ENCODE measurements at regions not wholly inside any gene's neighbourhood (a gene's known extent, or its start where the extent isn't known, plus 50 kb on each side); places are given as distances from the start of the nearest gene placed in this dataset.
"Not testable (repeated sequence)": the region's sequence is repeated elsewhere in the genome, so short reads cannot be mapped to it uniquely, and the experiment has no call there.

DNA sequence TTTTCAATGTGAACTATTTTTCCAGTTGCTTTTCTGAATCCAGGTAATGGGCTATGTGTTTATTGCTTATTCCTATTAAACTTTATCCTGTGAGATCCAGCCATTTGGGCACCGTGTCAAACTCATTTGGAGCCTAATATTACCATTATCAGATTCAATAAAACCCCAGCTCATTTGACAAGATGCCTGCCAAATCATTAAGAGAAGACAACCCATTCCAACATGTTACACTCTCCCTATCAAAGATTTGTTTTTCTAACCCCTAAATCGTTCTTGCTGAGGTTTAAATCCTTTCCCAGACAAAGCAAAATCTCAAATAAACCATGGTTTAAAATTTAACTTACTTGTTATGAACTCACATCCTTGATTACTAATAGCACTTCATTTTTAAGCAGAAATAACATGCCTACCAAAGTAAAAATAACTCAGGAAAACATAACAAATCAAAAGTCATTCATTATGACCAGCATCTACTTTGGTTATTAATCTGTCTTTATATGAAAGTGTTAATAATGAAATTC, 130.0 kb upstream of the TCF21 start:
- DNase-seq = no peak

DNA sequence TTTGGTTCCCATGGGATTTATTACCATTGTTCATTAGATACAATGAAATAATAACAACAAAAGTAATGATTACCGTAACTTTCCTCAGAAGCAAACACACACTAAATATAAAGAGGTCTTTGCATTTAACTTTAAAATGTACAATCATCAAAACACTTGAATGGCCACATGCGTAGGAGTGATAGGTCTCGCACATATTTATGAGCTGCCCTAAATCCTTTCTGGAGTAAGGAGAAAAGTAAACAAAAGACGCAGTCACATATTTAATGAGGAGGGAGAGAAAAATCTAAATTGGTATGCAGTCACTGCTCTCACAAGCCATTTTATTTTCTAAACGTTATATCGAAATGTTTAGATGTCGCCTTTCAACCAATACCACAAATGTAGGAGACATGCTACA, 129.4 kb upstream of the TCF21 start:
- DNase-seq = no peak

DNA sequence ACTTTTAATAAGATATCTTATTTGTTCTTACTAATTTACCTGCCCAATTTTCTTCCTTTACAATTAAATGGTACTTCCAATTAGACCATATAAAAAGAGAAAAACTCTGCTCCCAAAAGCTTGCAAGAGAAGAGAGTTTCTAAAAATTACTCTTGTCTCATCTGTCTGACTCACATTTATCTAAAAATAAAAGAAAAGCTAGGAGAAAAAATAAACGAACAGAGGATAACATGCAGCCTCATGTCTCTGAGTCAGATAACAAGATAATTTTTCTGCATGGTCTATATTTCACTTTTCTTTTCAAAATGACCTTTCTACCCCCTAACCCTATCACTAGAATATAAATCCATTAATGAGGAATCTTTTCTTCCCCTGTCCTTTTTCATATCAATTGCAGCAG, 127.2 kb upstream of the TCF21 start:
- no peak for DNase-seq

DNA sequence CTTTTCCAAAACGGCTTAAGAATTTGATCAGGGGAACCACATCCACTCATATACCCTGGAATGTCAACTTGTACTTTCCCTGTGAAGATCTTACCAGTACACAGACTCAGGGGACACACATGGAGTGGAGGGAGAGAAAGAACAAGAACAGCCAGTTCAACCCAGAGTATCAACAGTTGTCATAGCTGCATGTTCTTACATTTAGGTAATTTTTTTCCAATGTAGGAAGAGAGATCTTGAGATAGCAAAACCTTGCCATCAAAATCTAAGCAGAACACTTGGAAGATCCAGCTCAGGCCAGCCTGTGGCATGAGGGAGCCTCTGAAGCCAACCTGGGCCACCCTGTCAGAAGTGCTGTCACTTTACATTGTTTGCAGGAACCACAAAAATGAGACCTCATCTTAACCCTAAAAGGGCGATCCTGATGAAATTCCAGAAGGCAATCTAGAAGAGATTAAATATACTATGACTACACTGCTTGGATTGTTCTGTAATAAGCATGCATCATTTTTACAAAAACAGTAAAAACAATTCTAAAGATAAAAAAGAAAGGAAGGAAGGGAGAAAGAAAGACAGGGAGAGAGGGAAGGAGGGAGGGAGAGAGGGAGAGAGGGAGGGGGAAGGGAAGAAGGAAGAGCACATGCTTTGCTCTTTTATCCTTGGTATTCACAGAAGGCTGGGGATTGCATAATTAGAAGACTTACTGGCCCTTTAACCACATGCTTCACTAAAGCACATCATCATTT, 124.7 kb upstream of the TCF21 start:
- DNase-seq = no peak

DNA sequence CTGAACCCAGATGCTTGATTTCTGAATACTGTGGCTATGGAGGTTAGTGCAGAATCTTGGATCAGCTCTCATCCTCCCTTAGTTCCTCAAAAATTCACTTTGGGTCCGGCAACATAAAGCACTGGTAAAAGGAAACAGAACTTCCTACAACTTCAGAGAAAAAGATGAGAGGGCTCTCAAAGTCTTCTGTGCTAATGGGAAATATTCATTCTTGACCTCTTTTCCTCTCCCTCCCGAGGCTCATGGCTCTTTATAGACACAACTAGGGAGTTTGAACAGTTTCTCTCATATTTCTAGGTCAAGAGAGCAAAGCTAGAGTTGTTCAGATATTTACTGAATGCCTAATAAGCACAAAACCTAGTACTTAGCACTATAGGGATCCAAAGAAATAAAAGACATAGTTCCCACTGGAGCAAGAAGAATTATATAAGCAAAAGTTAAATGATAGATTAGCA, 124.1 kb upstream of the TCF21 start:
- no peak for DNase-seq

DNA sequence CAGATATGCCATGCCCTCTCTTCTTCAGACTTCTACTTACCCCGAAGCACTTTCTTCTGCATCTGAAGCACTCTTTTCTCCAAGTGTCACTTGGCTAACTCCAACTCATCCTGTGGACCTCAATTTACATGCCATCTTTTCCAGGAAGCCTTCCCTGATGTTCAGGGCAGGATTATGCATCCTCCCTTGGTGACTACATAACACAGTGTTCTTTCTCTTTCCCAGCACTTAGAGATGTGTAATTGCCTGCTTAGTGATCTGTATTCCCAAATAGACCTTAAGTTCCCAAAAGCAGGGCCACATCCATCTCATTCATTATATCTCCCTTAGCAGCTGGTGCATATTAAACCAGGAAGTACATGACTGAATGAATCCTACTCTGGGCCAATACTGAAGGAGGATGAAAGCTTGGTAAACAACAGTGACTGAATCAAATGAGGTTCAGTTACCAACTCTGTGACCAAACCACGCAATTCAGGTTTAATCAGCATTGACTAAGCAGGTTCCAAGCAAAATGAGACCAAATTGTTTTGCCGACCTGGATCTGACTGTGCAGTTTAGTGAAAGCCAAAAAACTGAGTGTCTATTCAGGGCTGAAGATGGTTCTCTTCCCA, 121.4 kb upstream of the TCF21 start:
- no peak for DNase-seq

DNA sequence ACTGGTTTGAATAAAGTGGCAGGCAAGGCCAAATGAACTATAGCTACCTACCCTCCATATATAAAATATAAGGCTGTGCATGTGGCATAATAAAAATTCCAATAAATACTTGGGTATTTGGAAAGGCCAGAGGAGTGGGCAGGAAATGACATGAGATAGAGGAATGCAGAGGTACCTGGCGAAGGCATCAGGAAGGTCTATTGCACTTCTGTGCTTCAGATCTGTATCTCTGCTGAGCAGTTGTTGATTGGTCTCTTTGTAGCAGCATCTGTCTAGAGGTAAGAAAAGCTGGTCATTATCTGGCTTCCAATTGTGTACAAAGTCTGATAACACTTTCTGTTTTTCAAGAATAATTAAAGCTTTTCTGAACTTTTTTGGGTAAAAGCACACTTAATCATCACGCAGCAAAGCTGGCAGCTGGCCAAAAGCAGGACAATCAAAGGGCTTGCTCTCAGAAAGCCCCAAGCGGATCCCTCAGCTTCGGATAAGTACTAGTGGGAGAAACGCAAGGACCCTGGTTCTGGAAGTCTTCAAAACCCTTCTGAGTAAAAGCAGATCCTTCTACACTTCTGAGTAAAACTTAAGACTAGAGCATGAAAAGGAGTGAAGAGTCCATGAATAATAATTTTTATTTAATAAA, 120.1 kb upstream of the TCF21 start:
- no peak for DNase-seq

DNA sequence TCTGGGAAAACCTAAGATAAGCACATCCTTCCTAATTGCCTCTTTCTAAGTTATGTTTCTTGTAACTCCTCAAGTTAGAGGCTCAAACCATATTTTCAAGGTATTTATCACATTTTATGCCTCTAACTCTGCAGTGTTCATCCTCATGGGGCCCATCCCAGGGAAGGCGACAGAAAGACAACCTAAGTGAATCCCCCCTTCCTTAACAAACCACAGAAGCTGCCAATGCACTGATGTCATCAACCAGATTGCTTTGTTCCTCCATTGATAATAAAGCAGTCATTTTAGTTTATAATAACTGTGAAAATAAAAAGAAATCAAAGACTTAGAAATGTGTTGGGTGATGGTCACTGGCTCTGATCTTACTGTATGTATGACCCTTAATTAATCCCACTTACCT, 119.5 kb upstream of the TCF21 start:
- no peak for DNase-seq

DNA sequence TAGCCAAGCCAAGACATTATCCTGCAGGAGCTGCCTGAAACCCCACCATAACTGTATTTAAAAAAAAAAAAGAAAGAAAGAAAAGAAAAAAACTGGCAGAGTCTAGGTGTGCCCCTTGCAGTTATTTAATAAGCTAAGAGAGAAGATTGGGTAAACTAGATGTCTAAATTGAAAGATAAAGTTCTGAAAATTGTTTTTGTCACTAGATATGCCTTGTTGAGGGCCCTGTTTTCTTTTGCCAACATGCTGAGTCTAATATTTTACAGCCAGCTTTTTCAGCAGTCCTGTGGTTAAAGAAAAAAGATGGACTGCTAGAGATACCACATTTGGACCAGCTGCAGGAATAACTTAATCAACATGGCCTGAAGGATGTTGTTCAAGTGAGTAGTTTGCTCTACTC, 116.3 kb upstream of the TCF21 start:
- DNase-seq = no peak

DNA sequence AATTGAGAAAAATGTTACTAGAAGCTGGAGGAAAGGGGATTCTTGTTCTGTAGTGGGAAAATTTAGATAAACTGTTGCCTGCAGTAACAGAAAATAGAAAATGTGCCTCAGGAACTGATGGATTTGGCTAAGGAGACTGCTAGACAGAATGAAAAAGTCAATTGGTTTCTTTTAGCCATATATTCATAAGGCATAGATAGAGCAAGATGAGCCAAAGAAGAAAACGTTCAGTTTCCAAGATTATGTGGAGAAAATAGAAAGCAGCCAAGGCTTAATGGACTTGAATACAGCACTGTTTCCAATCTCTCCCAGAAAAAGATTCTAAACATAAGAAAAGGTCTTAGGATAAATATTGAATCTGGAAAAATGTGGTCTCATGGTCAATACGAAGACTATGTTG, 115.1 kb upstream of the TCF21 start:
- no peak for DNase-seq

DNA sequence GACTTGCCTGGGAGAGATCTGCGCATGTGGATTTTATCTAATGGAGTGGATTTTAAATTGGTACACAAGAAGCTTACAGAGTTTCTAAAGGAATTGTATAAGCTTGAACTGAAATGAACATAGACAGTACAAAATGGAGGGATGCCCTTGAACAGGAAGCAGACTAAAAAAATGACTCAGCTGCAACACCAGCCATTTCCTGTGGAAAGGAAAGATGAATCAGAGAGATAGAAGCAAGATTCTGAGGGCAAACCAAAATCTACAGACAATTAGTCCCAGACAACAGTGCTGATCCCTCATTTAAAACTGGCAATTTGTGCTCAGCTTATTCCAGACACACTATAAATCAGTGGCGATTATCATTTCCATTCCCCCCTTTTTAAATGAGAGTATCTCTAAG, 114.6 kb upstream of the TCF21 start:
- DNase-seq = no peak

DNA sequence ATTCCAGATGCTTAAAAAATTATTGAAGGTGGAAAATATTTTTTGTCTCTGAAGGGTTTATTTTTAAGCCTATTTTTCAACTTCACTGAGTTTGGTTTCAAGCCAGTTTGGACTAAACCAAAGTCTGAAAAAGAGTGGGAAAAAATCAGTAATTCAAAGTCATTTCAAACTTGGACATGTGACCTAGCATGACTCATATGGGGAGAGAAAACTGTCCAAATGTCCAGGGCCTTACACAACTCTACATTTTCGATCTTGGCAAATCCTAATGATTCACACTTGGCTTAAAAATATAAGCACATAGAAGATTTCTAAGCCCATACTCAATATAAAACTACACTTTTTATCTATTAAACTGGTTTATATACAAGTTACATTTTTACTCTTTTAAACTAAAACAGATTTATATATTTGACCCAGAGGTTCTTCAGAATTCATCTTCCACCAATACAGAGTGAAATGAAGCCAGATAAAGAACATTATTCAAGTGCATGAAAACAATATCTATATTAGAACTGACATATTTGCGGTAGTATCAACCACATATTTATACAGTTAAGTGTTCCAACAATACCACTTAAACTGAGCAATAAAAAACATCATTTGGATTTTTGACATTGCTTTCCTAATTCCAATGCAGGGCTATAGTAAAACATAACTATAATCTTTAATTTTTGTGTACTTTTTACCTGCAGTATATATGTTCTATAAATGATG, 110.3 kb upstream of the TCF21 start:
- DNase-seq = no peak

DNA sequence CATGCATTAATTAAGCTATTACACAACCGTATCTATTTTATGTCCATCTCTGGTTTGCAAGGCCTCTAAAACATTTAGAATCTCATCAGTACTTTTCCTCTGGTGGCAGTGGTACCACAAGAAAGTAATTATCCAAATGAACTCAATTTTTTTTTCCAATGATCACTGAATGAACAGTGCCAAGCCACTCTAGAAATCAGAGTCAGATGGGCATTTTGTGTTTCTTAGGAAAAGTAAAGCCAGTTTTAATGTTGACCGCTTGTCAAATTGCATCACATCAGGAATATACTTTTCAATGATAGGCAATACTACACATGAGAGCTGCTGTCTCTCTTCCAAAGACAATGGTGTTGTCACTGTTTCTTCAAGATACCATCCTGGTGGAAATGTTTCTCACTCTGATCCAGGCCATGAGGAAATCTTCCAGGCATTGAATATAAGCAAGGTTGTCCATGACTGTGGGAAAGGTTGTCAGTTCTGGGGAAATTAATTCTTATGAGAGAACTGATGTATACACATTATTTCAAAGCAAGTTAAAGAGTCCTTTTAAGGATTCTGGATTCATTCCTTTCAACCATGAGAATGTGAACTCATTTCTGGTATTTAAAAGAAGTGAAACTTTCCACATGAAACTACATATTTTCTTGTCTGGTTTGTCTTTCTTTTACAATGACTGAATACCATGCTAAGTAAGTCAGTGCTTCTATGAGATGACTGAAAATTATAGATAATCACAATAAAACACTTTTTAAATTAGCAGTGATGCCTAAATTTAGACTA, 108.8 kb upstream of the TCF21 start:
- DNase-seq = no peak

DNA sequence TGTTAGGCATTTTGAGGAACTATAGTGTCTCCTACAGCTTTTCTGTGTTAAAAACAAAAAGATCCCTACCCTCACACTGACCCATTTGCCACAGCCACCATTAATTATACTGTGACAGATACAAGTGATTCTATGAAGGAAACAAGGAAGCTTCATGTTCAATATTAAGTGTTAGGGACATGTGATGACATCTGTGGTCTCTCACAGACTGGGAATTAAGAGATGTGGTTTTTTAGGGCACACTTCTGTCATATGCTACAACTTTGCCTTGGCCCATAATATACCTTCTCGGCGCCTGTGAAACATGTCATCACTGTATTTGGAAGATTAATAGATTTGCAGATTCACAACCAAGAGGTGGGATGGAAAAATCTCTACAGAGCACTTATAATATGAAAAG, 102.9 kb upstream of the TCF21 start:
- DNase-seq = no peak

DNA sequence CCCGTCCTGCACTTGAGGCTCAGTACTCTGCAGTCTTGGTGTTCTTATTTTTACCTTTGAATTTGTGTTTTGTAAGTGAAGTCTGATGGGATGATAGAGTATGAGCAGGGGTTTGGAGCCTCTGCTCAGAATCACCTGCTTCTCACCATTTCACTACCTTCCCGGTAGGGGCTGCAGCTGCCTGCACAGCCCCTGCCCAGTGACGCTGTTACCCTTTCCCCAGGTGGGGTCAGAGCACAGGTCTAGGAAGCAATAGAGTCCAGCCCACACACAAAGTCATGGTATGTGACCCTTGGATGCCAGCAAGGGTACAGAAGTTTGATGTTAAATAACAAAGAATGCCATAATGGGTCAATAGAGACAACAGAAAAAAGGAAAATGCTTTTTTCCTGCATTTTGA, 101.8 kb upstream of the TCF21 start:
- no peak for DNase-seq

DNA sequence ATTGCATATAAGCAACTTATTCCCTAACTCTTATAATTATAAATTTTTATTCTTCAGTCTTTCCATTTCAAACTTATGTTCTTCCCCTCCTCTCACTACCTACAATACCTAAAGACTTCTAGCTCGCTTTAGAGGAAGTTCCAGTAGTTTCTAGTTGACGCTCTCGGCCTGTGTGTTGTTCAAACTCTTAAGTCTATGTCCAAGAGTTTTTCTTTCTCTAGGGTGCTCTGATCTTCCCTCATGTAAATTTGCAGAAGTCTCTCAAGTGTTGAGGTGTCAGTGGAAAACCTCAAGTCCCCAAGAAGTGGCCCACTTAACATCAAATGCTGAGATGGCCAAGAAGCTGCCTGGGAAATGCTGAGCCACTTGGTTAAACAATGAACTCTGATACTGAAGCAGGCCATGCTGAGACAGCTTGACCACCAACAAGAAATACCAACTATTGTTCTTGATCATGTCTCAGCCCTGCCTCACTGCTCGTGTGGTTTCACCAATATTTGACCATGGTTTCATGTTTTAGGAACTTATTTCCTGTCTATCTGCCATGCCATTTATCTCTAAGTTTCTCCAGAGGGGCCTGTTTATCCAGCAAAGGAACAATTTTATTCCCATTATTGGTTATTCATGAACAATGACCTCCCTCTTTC, 100.9 kb upstream of the TCF21 start:
- no peak for DNase-seq

DNA sequence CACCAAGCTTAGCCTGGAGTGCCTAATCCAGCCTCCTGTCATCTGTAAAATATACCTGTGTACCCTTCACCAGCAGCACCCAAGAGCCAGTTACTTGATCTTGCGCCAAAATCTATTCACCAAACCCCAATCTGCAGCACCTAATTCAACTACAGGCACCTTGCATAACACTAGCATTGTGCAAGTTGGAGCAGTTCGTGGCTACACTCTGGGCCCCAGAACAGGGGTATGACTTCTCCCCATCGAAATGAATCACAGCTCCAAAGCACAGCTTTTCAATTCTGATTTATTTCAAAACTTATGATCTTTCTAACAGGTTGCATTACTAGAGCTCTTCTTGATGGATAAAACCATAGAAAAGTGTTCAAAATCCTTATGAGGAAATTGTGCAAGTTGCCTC, 100.4 kb upstream of the TCF21 start:
- no peak for DNase-seq

DNA sequence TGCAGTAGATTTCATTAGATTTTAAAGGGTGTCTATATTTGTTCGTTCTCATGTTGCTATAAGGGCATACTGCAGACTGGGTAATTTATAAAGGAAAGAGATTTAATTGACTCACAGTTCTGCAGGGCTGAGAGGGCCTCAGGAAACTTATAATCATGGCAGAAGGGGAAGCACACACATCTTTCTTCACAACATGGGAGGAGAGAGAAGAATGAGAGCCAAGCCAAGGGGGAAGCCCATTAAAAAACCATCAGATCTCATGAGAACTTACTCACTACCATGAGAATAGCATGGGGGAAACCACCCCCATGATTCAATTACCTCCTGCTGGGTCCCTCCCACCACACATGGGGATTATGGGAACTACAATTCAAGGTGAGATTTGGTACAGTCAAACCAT, 99.5 kb upstream of the TCF21 start:
- DNase-seq = not testable (repeated sequence)

DNA sequence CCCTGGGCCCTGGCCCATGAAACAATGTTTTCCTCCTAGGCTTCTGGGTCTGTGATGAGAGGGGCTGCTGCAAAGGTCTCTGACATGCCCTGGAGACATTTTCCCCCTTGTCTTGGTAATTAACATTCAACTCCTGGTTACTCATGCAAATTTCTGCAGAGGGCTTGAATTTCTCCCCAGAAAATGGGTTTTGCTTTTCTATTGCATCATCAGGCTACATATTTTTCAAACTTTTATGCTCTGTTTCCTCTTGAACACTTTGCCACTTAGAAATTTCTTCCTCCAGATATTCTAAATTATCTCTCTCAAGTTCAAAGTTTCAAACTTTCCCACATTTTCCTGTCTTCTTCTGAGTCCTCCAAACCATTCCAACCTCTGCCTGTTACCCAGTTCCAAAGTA, 98.2 kb upstream of the TCF21 start:
- DNase-seq = not testable (repeated sequence)

DNA sequence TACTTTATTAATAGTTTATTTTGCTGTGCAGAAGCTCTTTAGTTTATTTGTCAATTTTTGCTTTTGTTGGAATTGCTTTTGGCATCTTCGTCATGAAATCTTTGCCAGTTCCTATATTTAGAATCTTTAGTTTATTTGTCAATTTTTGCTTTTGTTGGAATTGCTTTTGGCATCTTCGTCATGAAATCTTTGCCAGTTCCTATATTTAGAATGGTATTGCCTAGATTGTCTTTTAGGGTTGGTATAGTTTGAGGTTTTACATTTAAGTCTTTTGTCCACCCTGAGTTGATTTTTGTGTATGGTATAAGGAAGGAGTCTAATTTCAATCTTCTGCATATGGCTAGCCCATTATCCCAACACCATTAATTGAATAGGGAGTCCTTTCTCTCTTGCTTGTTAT, 93.9 kb upstream of the TCF21 start:
- DNase-seq = not testable (repeated sequence)

DNA sequence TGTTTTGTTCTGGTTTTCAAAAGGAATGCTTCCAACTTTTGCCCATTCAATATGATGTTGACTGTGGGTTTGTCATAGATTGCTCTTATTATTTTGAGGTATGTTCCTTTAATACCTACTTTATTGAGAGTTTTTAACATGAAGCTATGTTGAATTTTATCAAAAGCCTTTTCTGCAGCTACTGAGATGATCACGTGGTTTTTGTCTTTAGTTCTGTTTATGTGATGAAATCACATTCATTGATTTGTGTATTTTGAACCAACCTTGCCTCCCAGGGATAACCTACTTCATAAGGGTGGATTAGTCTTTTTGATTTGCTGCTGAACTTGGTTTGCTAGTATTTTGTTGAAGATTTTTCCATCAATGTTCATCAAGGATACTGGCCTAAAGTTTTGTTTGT, 92.7 kb upstream of the TCF21 start:
- no peak for DNase-seq

DNA sequence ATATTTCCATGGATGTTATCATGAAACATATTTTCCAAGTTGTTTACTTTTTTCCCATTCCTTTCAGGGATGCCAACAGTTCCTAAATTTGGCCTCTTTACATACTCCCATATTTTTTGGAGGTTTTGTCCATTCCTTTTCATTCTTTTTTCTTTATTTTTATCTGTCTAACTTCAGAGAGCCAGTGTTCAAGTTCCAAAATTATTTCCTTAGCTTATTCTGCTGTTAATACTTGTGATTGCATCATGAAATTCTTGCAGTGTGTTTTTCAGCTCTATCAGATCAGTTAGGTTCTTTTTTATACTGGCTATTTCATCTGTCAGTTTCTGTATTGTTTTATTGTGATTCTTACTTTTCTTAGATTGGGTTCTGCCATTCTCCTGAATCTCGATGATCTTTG, 89.9 kb upstream of the TCF21 start:
- DNase-seq = no peak

Data from NCI-H187 treated with DMSO at 0.1 percent for 48 hours (cell line).